ENCODE measurements at regions not wholly inside any gene's neighbourhood (a gene's known extent, or its start where the extent isn't known, plus 50 kb on each side); places are given as distances from the start of the nearest gene placed in this dataset.

DNA sequence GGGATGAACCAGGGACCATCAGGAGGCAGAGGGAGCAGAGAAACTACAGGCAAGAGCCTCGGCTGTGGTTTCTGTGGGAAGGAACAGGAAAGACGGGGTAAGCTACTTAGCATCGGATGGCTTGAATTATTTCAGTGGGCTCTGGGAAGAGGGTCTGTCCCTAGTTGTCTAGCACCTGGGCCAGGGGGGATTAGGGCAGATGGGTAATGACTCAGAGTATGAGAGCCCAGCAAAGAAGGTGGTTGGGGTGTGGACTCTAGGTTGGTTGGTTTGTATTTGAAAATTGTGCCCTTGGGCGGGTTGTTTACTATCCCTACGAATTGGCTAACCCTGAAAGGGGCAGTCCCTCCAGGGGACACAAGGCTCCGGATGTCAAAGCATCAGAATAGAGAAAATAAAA lies 148.5 kb upstream of the TAB2 start:
- TF ChIP-seq EZH2phosphoT487 (IDR thresholded peaks at IDR 0.05; ENCODE audit: insufficient read depth, low read depth) (no peak), EZH2 (IDR thresholded peaks at IDR 0.05; ENCODE audit: insufficient read depth, poor library complexity, severe bottlenecking) (no peak)

Measured in GM23248 (cell line).